WERI-Rb-1 (cell line): ENCODE measurements at regions not wholly inside any gene's neighbourhood (a gene's known extent, or its start where the extent isn't known, plus 50 kb on each side); places are given as distances from the start of the nearest gene placed in this dataset.
"Not testable (repeated sequence)": the region's sequence is repeated elsewhere in the genome, so short reads cannot be mapped to it uniquely, and the experiment has no call there.

Experiments
- DNase-seq: peaks from one replicate; pipeline ENCODE4 v3.0.0-alpha.2; 2020
- H3K27ac ChIP-seq: fragments of 250-450 bp; sonication (Bioruptor Pico); 2 replicates; pipeline ENCODE4 v1.5.1; 2020; ENCODE audit warnings: mild to moderate bottlenecking, moderate library complexity
- H3K27me3 ChIP-seq: fragments of 250-450 bp; sonication (Bioruptor Pico); 2 replicates; pipeline ENCODE4 v1.5.1; 2021; ENCODE audit warnings: mild to moderate bottlenecking, low read depth, moderate library complexity; ENCODE audit not compliant: insufficient read depth, severe bottlenecking
- H3K36me3 ChIP-seq: fragments of 250-450 bp; sonication (Bioruptor Pico); 2 replicates; pipeline ENCODE4 v1.5.1; 2020; ENCODE audit warnings: mild to moderate bottlenecking, moderate library complexity
- H3K4me3 ChIP-seq: 2 replicates; pipeline ENCODE4 v1.5.1; 2011; ENCODE audit warnings: low read depth, mild to moderate bottlenecking, control low read depth, low read length
- H3K9me3 ChIP-seq: fragments of 250-450 bp; sonication (Bioruptor Pico); 2 replicates; pipeline ENCODE4 v1.5.1; 2021; ENCODE audit warnings: mild to moderate bottlenecking, moderate library complexity; ENCODE audit not compliant: severe bottlenecking
- CTCF ChIP-seq: IDR thresholded peaks from 2 replicates; pipeline ENCODE4 v1.5.1; 2011; ENCODE audit warnings: low read depth, mild to moderate bottlenecking, control low read depth, inconsistent platforms, low read length

- H3K4me3 ChIP-seq: no peak overlapping the region
- TF ChIP-seq CTCF: no peak
- no peaks in the 10 kb centered on the region for H3K9me3 ChIP-seq
- no peaks in the 10 kb centered on the region for H3K27me3 ChIP-seq
- DNase-seq: no peak
- H3K36me3 ChIP-seq: no peaks in the 10 kb centered on the region
- no peak overlapping the region for H3K27ac ChIP-seq
Observed at GRCh38 chr10:21043044-21043443, 145.9 kb upstream of the NEBL start.

GRCh38 chr10:21042536-21042935, 145.4 kb upstream of the NEBL start:
- H3K36me3 ChIP-seq: no peaks in the 10 kb centered on the region
- DNase-seq: no peak
- no peaks in the 10 kb centered on the region for H3K27me3 ChIP-seq
- no peaks in the 10 kb centered on the region for H3K9me3 ChIP-seq
- no peak overlapping the region for H3K4me3 ChIP-seq
- no peak overlapping the region for H3K27ac ChIP-seq
- TF ChIP-seq CTCF: no peak

- H3K36me3 ChIP-seq: no peaks in the 10 kb centered on the region
- no peak for TF ChIP-seq CTCF
- H3K27me3 ChIP-seq: no peaks in the 10 kb centered on the region
- H3K9me3 ChIP-seq: no peaks in the 10 kb centered on the region
- no peak overlapping the region for H3K27ac ChIP-seq
- no peak overlapping the region for H3K4me3 ChIP-seq
- DNase-seq: no peak
Observed at GRCh38 chr10:21041763-21042458, 144.8 kb upstream of the NEBL start.

DNA sequence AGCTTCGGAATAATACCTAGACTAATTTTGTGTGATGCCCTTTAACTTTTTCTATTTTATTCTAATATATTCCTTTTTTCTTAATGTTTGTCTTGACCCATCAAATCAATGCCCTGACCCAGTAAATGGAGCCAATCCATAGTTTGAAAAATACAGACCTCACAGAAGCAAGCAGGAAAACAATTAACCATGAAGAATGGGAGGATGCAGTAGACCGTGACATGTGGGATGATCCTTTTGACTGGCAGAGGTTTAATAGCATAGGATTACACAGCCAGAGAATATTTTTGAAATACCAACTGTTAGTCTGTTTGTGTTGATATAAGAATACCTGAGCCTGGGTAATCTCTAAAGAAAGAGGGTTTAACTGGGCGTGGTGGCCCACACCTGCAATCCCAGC, 142.6 kb upstream of the NEBL start:
- H3K36me3 ChIP-seq: no peaks in the 10 kb centered on the region
- H3K4me3 ChIP-seq: no peak overlapping the region
- no peaks in the 10 kb centered on the region for H3K27me3 ChIP-seq
- H3K27ac ChIP-seq: no peak overlapping the region
- DNase-seq: peak; percentile 7
- H3K9me3 ChIP-seq: no peaks in the 10 kb centered on the region
- TF ChIP-seq CTCF: no peak

- H3K27me3 ChIP-seq: no peaks in the 10 kb centered on the region
- no peaks in the 10 kb centered on the region for H3K36me3 ChIP-seq
- TF ChIP-seq CTCF: no peak
- no peaks in the 10 kb centered on the region for H3K9me3 ChIP-seq
- no peak overlapping the region for H3K27ac ChIP-seq
- no peak for DNase-seq
- no peak overlapping the region for H3K4me3 ChIP-seq
Observed at GRCh38 chr10:21036757-21037156, 139.6 kb upstream of the NEBL start.

DNA sequence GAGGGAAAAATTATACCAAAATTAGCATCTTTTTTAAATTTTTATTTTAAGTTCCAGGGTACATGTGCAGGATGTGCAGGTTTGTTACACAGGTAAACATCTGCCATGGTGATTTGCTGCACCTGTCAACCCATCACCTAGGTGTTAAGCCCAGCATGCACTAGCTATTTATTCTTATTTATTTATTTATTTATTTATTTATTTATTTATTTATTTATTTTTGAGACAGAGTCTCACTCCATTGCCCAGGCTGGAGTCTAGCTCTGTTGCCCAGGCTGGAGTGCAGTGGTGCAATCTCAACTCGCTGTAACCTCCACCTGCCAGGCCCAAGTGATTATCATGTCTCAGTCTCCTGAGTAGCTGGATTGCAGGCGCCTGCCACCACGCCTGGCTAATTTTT, 137.7 kb upstream of the NEBL start:
- not testable (repeated sequence) for H3K4me3 ChIP-seq, H3K36me3 ChIP-seq, H3K27me3 ChIP-seq, DNase-seq, H3K9me3 ChIP-seq, H3K27ac ChIP-seq
